A204.1 (cell line): ENCODE measurements at regions not wholly inside any gene's neighbourhood (a gene's known extent, or its start where the extent isn't known, plus 50 kb on each side); places are given as distances from the start of the nearest gene placed in this dataset.
"Not testable (repeated sequence)": the region's sequence is repeated elsewhere in the genome, so short reads cannot be mapped to it uniquely, and the experiment has no call there.

ENCODE experiments used
- FAIRE-seq: peaks from 2 replicates; lab custom pipeline; 2012; peaks lifted over from hg19 to GRCh38; lab: Jason Lieb, UNC

DNA sequence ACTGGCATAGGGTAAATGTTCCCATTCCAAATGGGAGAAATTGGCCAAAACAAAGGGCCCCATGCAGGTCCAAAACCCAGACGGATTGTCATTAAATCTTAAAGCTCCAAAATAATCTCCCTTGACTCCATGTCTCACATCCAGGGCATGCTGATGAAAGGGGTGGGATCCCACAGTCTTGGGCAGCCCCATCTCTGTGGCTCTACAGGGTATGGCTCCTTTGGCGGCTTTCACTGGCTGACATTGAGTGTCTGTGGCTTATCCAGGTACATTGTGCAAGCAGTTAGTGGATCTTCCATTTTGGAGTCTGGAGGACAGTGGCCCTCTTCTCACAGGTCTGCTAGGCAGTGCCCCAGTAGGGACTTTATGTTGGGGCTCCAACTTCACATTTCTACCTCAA is 772.9 kb upstream of the INTU start:
- FAIRE-seq: no peak

DNA sequence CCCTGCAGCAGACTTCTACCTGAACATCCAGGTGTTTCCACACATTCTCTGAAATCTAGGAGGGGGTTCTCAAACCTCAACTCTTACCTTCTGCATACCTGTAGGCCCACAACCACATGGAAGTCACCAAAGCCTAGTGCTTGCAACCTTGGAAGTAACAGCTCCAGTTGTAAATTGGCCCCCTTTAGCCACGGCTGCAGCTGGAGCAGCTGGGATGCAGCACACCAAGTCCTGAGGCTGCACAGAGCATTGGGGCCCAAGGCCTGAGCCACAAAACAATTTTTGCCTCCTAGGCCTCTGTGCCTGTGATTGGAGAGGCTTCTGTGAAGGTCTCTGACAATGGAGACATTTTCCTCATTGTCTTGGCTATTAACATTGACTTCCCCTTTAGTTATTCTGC is 772.4 kb upstream of the INTU start:
- no peak for FAIRE-seq

DNA sequence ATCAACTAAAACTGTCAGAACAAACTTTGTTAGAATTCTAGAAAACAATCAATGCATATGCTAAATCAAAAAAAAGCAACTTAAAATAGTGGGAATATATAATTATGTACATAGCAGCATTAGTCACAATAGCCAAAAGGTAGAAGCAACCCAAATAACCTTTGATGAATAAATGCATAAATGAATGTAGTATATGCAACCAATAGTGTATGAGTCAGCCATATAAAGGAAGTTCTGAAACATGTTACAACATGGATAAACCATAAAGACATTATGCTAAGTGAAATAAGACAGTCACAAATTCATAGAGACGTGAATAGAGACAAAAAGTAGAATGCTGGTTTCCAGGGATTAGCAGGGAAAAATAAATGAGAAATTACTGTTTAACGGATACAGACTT is 762.8 kb upstream of the INTU start:
- FAIRE-seq: no peak

DNA sequence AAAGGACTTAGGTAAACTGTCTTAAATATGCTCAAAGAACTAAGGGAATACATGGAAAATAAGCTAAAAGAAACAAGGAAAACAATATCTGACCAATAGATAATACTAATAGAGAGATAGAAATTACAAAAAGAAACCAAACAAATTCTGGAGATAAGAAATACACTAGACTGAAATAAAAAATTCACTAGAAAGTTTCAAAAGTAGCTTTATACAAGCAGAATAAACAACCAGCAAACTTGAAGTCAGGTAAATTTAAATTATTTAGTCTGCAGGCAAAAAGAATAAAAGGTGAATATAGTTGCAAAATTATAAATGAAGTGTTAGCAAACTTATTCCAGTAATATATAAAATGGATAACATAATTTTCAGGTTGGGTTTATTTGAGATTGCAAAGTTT is 760.9 kb upstream of the INTU start:
- no peak for FAIRE-seq

DNA sequence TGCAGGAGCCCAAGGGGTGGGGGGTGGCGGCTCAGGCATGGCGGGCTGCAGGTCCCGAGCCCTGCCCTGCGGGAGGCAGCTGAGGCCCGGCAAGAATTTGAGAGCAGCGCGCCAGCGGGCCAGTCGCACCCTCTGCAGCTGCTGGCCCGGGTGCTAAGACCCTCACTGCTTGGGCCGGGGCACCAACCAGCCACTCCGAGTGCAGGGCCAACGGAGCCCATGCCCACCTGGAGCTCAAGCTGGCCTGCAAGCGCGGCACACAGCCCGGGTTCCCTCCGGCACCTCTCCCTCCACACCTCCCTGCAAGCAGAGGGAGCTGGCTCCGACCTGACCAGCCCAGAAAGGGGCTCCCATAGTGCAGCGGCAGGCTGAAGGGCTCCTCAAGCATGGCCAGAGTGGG is 758.2 kb upstream of the INTU start:
- FAIRE-seq: no peak

DNA sequence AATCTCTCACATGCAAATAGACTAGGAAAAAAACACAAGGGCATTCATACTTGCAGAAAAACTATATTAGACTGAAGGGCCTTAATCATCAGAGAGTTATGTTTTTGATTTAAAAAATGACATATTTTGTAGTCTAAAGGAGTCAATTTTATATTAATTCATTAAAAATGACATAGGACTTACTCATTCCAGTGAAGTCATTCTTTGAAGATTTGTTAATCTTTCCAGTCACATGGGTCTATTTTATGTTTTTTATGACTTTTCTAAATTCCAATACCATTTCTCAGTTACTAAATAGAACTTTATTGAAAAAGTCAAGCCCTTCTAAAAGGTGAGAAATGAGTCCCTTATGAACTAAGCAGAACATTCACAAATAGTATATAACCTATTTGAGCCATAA is 743.8 kb upstream of the INTU start:
- FAIRE-seq: no peak

DNA sequence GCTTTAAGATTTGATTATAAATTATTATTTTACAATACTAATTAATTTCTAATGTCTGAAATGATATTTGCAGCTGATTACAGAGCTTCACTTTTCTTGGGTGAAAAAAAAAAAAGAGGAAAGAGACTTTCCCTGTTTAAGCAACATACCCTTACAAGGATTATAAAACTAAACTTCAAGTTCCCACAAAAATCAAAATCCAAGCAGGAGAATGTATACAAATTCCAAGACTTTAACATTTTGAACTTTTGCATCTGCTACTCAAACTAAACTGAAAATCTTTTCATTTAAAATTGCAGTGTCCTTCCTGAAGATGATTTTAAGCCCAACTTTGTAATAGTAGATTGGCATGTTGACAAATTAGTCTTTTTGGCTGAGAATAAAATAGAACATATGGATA is 742.4 kb upstream of the INTU start:
- no peak for FAIRE-seq

DNA sequence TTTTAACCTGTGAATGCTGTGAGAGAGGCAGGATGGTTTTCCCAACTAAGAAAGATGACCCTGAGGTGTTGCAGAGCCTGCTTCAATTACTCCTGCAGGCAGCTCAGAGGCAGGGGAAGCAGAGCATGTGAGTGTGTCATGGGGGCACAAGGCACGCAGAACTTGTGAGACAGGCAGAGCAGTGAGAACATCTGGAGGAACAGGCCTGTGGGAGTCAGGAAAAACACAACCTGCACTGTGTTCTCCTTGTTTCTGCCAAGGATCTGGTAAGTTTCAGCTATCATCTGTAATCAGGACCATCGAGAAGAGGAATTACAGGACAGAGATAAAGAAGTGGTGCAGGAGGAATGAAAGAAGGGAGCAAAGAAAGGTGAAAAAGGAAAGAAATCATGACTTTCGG is 741.8 kb upstream of the INTU start:
- no peak for FAIRE-seq

DNA sequence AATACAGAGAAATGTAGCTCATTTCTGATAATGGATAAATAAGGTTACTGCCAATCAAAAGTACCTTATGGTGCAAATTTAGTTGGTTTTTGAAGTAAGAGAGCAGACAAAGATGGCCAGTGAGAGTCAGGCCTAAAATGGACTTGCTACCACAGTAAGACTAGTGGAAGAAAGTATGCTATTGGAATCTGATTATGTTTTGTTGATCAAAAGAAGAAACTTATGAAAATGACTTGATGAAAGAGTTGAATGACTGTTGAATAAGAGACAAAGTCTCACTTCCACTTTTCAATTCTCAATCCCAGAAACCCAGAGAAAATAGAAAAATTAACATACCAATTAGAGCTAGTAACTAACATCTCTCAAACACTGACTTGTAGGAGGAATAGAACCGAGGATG is 737.8 kb upstream of the INTU start:
- FAIRE-seq: no peak

DNA sequence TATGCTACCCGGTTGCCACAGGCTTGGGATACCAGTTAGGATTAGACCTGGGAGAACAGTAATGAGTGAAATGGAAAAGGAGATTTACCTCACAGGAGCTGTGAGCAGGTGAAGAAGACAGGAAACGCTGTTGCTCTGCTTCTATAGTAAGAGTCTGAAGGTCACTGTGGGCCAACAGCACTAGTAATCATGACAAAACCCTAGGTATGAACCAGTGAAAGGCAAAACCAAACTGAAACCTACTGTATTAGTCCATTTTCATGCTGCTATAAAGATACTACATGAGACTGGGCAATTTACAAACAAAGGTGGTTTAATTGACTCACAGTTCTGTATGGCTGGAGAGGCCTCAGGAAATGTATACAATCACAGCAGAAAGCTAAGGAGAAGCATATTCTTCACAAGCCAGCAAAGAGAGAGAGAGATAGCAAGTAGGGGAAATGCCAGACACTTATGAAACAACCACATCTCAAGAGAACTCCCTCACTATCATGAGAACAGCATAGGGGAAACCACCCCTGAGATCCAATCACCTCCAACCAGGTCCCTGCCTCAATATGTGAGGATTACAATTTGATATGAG is 736.7 kb upstream of the INTU start:
- FAIRE-seq: no peak

DNA sequence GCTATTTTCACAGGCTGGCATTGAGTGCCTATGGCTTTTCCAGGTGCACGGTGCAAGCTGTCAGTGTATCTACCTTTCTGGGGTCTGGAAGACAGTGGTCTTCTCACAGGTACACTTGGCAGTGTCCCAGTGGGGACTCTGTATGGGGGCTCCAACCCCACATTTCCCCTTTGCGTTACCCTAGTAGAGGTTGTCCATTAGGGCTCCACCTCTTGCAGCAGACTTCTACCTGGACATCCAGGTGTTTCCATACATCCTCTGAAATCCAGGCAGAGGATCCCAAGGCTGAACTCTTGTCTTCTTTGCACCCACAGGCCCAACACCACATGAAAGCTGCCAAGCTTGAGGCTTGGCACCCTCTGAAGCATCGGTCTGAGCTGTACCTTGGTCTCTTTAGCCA is 735.7 kb upstream of the INTU start:
- no peak for FAIRE-seq

DNA sequence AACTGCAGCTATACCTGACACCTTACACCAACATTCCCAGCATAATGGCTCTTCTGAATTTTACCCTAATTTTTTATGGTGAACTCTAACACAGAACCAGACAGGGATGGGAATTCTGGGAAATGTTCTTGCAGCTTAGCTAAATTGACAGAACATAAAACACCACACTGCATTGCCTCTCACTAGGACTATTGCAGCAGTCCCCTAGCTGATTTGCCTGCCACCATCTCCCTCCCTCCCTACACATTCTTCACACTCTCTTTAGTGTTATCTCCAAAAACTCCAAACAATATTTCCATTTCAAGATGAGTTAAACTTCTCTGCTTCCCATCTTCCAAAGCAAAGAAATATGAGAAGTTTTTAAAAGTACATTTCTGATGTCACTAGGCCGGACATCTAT is 733.9 kb upstream of the INTU start:
- no peak for FAIRE-seq

DNA sequence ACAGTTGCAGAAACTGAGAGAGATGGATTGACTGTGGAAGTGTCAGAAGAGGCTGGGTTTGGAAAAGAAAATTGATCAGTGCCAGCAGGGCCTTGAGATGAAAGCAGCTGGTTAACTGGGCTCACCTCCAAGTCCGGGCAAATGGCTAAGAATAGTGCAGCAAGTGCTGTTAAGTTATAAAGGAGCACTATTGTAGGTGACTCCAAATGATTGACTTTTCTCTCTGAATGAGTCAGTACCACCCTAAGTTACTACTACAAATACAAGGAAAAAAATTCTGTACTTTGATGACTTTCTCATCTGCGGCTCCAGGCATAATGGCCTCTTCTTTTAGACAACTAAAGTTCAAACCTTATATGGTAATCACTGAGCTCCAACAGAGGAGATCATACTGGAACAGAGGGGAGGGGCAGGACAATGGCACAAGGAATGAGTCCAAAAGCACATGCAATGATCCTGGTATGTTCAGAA is 733.4 kb upstream of the INTU start:
- no peak for FAIRE-seq

DNA sequence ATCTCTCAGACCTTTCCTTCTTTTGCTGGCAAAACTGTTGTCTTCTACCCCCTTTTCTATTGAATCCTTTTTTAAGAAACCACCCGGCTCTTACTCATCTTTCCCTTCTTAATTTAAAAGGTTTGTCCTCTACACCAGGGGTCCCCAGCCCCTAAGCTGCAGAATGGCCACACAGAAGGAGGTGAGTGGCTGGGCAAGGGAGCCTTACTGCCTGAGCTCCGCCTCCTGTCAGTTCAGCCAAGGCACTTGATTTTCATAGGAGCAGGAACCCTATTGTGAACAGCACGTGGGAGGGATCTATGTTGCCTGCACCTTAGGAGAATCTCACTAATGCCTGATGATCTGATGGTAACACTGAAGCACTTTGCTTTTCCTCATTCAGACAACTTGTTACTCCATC is 726.3 kb upstream of the INTU start:
- no peak for FAIRE-seq

DNA sequence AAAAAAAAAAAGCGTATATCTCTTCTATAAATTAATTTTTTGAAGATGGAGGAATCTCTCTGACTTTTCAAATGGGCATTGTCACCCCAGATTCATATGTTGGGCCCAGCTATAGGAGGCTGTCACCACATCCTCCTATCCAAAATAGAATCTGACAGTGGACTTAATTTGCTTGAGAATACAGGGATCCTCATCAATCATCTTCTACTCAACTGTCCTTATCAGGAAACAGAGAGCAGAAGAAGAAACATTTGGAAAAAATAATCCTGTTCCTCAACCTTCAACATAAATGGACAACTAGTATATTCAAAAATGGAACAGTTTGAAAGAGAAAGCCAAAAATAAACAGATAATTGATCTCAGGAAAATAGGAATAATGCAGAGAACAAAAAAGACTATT is 725.4 kb upstream of the INTU start:
- FAIRE-seq: no peak

DNA sequence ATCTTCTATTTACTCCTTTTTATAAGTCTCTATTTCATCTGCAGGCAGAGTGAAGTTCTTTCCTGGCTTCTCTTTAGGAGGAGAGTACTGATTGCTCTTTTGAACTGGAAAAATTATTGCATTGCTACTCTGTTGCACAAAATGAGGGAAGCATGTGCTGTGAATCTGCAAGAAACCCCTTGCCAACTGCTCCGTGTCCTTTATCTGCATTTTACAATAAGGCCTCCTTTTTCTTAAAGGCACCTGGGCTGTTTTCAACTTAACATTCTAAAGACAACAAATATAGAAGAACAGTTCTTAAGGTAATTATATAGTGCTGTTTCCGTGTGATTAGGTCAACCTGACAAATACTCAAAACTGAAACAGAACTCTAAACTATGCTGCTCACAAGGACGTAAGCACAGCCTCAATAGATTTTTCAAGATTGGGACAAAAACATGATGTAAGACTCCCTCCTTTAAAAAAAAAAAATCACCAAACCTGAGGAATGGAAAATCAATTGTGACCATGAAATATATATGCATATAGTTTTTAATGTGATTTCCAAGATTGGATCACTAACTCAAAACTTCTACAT is 716.6 kb upstream of the INTU start:
- no peak for FAIRE-seq

DNA sequence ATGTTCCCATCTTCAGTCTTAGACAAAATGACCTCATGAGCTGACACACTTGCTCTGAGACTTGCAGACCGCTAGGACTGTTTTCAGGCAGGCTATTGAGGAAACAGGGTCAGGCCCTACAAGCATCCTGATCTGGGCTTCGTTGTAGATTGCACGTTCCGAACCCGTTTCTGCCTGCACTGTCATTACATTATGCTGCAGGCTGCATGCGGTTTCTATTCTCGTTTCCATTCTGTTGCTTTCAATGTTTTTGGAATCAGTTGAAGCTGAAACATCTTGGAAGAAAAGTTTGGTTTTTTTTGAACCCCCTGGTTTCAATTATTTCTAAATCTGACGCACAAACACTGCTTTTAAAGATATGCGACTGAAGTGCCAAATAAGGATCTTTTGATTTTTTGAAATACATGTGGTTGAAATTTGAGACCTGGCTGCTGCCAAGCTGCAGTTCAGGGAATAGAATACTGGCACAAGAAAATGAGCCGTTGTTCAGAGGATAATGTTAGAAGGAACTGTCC is 716.1 kb upstream of the INTU start:
- FAIRE-seq: no peak

DNA sequence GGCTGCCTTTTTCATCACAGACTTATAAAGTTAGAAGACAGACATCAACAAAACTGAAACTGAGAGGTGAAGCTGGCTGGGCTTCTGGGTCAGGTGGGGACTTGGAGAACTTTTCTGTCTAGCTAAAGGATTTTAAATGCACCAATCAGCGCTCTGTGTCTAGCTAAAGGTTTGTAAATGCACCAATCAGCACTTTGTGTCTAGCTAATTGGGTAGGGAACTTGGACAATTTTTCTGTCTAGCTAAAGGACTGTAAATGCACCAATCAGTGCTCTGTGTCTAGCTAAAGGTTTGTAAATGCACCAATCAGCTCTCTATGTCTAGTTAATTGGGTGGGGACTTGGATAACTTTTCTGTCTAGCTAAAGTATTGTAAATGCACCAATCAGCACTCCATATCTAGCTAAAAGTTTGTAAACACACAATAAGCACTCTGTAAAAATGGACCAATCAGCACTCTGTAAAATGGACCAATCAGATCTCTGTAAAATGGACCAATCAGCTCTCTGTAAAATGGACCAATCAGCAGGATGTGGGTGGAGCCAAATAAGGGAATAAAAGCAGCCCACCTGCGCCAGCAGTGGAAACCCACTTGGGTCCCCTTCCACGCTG is 710.3 kb upstream of the INTU start:
- FAIRE-seq: not testable (repeated sequence)

DNA sequence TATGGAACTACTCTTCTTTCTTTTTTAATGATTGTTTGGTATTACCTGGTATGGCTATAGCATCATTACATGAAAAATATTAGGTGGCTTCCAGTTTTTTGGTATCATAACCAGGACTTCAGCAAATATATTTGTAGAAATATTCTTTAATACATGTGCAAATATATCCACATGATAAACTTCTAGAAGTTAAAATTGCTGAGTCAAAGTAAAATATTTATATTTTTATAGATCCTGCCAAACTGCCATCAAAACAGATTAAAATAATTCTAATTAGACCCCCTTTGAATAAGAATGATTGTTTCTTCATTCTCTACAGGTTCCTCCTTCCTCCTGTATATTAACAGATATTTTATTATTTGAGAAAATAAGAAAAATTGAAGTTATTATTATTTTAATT is 708.5 kb upstream of the INTU start:
- no peak for FAIRE-seq

DNA sequence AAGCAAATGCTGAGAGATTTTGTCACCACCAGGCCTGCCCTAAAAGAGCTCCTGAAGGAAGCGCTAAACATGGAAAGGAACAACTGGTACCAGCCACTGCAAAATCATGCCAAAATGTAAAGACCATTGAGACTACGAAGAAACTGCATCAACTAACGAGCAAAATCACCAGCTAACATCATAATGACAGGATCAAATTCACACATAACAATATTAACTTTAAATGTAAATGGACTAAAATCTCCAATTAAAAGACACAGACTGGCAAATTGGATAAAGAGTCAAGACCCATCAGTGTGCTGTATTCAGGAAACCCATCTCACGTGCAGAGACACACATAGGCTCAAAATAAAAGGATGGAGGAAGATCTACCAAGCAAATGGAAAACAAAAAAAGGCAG is 702.7 kb upstream of the INTU start:
- FAIRE-seq: not testable (repeated sequence)

DNA sequence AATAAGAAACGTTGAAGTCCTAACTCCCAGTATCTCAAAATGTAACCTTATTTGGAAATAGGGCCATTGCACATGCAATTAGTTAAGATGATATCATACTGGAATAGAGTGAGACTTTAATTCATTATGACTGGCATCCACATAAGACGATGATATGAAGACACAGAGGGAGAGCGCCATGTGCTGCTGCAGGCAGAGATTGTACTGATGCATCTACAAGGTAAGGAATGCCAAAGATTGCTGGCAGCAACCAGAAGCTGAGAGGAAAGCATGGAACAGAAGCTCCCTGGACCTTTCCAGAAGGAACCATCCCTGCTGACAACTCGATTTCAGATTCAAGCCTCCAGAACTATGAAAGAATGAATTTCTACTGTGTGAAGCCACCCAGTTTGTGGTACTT is 697.0 kb upstream of the INTU start:
- FAIRE-seq: no peak

DNA sequence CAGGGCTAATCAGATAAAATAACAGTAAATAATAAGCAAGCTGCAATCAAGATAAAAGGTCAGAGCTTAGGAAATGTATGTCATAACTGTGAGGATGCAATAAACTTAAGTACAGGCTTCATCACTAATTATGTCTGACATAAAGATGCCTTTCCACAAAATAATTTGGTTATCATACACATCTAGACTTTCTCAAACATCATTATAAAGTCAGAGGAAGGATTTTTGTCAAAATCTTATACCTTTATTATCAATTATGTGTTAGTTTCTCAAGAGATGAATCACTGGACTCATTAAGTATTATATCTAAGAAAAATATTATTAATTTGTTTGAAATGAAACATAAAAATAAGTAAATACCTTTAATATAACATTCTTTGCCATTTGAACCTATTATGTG is 695.4 kb upstream of the INTU start:
- no peak for FAIRE-seq

DNA sequence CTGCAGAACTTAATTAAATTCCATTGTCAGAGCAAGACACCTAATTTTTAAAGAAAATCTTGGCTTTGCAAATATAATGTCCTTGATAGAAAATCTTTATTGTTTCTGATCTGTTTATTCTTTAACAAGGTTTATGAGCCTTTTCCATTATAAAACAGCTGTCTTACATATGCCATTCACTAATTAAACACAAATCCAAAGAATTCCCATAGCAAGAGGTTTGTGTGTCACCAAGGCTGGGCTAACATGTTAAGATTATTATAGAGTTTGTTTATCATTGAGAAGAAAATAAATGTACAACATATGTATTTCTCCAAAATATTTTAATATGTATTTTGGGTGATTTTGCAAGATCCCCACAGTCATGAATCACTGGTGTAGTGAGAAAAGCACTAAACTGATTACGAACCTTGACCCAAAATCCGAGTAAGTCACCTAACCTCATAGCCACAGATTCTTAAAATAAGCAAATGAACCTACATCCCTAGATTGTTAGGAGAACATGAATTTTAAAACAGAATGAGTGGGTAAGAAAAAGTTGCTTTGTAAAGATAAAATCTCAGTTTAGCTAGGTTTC is 694.8 kb upstream of the INTU start:
- FAIRE-seq: no peak

DNA sequence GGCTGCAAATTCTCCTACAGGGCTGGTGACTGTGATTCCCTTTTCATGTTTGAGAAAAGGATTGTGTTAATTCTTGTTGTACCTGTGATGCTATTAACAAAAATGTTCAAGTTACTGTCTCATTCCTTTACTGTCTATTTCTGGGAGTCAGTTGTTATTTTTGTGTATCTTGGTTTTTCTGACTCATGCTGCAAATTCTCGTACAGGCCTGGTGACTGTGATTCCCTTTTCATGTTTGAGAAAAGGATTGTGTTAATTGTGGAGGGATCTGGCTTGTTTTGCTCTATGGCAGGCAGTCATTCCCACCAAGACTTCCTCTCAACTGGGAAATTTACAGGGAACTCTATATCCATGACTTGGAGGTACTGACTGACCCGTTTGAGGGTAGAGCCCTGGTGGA is 693.4 kb upstream of the INTU start:
- no peak for FAIRE-seq
